ENCODE measurements at regions not wholly inside any gene's neighbourhood (a gene's known extent, or its start where the extent isn't known, plus 50 kb on each side); places are given as distances from the start of the nearest gene placed in this dataset.
"Not testable (repeated sequence)": the region's sequence is repeated elsewhere in the genome, so short reads cannot be mapped to it uniquely, and the experiment has no call there.

- no peak for DNase-seq
Observed at GRCh38 chr2:3034856-3035255, 342.8 kb downstream of the EIPR1 start.

GRCh38 chr2:3034396-3034795 lies 343.2 kb downstream of the EIPR1 start:
- DNase-seq: no peak

- no peak for DNase-seq
Observed at GRCh38 chr2:3033315-3033714, 344.3 kb downstream of the EIPR1 start.

GRCh38 chr2:3030791-3031190 lies 346.8 kb downstream of the EIPR1 start:
- DNase-seq: not testable (repeated sequence)

- DNase-seq: no peak
Observed at GRCh38 chr2:3025984-3026383, 351.6 kb downstream of the EIPR1 start.

- DNase-seq: no peak
Observed at GRCh38 chr2:3025261-3025660, 352.4 kb downstream of the EIPR1 start.

- DNase-seq: no peak
Observed at GRCh38 chr2:3024401-3024935, 353.1 kb downstream of the EIPR1 start.

GRCh38 chr2:3023531-3023930 lies 354.1 kb downstream of the EIPR1 start:
- no peak for DNase-seq

GRCh38 chr2:3022841-3023372 lies 354.7 kb downstream of the EIPR1 start:
- no peak for DNase-seq

GRCh38 chr2:3021720-3022119 lies 355.9 kb downstream of the EIPR1 start:
- no peak for DNase-seq

- no peak for DNase-seq
Observed at GRCh38 chr2:3010001-3010400, 367.6 kb downstream of the EIPR1 start.

- DNase-seq: no peak
Observed at GRCh38 chr2:3009483-3009882, 368.1 kb downstream of the EIPR1 start.

- DNase-seq: no peak
Observed at GRCh38 chr2:3009005-3009404, 368.6 kb downstream of the EIPR1 start.

- no peak for DNase-seq
Observed at GRCh38 chr2:3008561-3008960, 369.1 kb downstream of the EIPR1 start.

- DNase-seq: no peak
Observed at GRCh38 chr2:3007135-3007534, 370.5 kb downstream of the EIPR1 start.

GRCh38 chr2:3005859-3006501 lies 371.6 kb downstream of the EIPR1 start:
- no peak for DNase-seq

- DNase-seq: no peak
Observed at GRCh38 chr2:3001615-3002560, 375.7 kb downstream of the EIPR1 start.

GRCh38 chr2:3000968-3001367 lies 376.6 kb downstream of the EIPR1 start:
- DNase-seq: no peak

- DNase-seq: no peak
Observed at GRCh38 chr2:3000125-3000524, 377.5 kb downstream of the EIPR1 start.

- DNase-seq: no peak
Observed at GRCh38 chr2:2998971-2999370, 378.6 kb downstream of the EIPR1 start.

GRCh38 chr2:2993172-2993692 lies 384.4 kb downstream of the EIPR1 start:
- DNase-seq: no peak

- no peak for DNase-seq
Observed at GRCh38 chr2:2992634-2993033, 385.0 kb downstream of the EIPR1 start.

- DNase-seq: no peak
Observed at GRCh38 chr2:2985020-2985419, 392.6 kb downstream of the EIPR1 start.

- DNase-seq: no peak
Observed at GRCh38 chr2:2981000-2981399, 396.6 kb downstream of the EIPR1 start.

Measured in fibroblast of skin of right biceps (primary cell).